HG02840 (cell line): ENCODE measurements at regions not wholly inside any gene's neighbourhood (a gene's known extent, or its start where the extent isn't known, plus 50 kb on each side); places are given as distances from the start of the nearest gene placed in this dataset.
"Not testable (repeated sequence)": the region's sequence is repeated elsewhere in the genome, so short reads cannot be mapped to it uniquely, and the experiment has no call there.

Experiments used
- ATAC-seq: cut with Tn5 transposase; IDR thresholded peaks from one replicate; pipeline ENCODE4 v1.9.1; 2021; ENCODE audit warnings: mild to moderate bottlenecking, moderate library complexity, moderate number of reproducible peaks; ENCODE audit not compliant: unreplicated experiment, low FRiP score

GRCh38 chr5:7072188-7072587 is 323.8 kb upstream of the ADCY2 start:
- ATAC-seq, result no peak

GRCh38 chr5:7073666-7074065 is 322.3 kb upstream of the ADCY2 start:
- ATAC-seq, result no peak

GRCh38 chr5:7074176-7074575 is 321.8 kb upstream of the ADCY2 start:
- no peak for ATAC-seq

DNA sequence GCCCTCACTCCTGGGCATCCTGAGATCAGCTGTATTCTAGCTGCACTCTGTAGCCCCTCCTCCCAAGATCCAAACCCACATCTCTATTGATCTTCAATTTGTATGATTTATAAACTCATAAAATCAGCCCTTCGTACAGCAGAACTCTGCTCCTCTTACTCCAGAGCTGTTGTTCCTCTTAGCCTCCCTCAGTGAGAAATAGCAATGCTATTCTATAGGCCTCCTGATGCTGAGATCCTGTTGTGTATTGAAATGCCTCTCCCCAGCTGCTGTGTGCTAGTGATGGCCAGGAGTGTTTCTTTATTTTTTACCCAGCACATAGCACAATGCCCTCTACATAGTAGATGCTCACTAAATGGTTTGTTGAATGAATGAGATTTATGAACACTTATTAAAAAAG is 320.5 kb upstream of the ADCY2 start:
- no peak for ATAC-seq

- ATAC-seq, result no peak
These were observed 317.8 kb upstream of the ADCY2 start for GRCh38 chr5:7078101-7078500.

GRCh38 chr5:7078901-7079300 is 317.0 kb upstream of the ADCY2 start:
- no peak for ATAC-seq

- ATAC-seq, result no peak
These were observed 315.4 kb upstream of the ADCY2 start for GRCh38 chr5:7080501-7080900.

GRCh38 chr5:7087719-7088297 is 308.1 kb upstream of the ADCY2 start:
- no peak for ATAC-seq

- no peak for ATAC-seq
These were observed 307.1 kb upstream of the ADCY2 start for GRCh38 chr5:7088849-7089248.

- no peak for ATAC-seq
These were observed 301.3 kb upstream of the ADCY2 start for GRCh38 chr5:7094626-7095025.

GRCh38 chr5:7096294-7096693 is 299.6 kb upstream of the ADCY2 start:
- no peak for ATAC-seq

GRCh38 chr5:7105358-7105757 is 290.6 kb upstream of the ADCY2 start:
- no peak for ATAC-seq

DNA sequence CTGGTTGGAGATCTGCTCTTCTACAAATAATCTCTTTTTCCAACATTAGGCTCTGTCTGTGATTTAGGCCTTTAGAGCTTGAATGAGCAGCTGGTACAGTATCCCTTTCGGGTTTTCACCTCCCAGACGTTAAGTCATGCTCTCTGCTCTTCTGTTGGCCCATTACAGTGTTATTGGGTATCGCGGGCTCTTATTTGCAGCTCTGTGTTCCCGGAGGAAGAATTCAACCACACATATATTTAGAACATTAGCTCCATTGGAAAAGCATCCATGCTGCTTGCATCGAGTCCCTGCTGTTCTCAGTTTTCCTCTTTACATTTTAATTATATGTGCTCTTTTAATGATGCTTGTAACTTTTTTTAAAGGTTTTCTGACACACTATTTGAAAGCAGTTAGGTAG is 278.0 kb upstream of the ADCY2 start:
- no peak for ATAC-seq

DNA sequence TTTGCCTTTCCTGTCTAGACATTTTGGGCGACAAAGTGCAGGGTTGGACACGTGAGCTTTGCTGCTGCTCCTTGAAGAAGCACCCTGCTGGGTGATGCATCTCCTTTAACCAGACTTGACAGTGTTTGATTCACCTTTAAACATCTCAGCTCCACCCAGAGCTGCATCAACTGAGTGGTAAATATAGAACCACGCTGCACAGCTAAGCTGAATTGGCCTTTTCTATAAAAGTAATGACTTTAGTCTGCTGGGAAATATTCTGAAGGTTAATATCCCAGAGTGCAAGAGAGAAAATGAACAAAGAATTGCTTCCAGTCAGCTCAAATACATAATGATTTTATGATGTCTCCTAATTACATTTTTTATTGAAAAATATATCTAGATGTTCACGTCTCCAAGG is 264.3 kb upstream of the ADCY2 start:
- no peak for ATAC-seq

DNA sequence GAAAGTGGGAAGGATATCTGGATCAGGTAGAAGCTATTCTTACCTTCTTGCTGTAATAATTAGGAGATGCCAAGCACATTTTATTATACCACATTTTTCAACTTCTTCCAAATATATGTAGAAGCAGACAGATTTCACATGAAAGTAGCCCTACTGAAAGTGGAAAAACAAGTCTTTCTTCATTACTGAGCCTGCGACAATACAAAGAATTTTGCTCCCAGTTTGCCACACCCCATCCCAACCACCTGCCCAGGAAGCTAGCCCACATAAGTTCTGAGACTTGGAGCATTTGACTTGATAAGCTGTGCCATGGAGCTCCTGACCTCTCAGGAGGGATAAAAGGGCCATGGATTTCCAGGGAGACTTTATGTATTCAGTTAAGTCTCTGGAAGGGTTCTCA is 249.1 kb upstream of the ADCY2 start:
- no peak for ATAC-seq

DNA sequence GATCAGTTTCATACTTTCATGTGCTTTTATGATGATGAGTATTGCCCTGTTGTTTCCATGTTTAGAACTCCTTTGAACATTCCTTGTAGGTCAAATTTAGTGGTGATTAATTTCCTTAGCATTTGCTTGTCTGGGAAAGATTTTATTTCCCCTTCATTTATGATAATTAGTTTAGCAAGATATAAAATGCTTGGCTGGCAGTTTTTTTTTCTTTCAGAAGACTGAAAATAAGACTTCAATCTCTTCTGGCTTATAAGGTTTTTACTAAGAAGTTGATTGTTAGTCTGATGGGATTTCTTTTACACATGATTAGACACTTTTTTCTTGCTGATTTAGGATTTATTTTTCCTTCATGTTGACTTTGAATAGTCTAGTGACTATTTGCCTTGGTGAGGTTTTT is 238.9 kb upstream of the ADCY2 start:
- no peak for ATAC-seq

DNA sequence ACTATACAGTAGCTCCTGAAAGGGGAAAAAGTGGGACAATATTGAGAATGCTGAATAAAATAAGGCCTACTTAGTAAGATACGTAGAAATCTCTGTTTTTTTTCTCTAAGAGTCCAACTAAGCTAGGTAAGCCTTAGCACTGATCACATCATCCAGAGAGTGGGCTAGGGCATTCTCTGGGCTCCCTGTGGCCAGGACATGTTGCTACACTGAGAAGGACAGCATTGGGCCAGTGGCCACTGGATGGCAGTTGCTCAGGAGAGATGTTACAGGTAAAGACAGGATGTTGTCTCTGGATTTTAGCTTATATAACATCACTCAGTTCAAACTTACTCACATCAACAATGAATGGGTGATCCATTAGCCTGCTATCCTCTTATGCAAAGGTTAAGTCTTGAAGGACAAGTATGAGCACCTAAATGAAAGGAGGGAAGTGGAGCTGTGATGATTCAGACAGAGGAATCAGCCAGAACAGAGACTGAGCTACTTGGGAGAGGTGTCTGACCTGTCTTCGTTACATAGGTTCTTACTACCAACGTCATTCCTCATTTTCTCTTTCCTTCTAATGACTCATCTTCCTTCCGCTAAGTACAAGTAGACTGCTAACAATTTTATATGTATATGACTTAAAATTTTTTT is 226.6 kb upstream of the ADCY2 start:
- no peak for ATAC-seq

DNA sequence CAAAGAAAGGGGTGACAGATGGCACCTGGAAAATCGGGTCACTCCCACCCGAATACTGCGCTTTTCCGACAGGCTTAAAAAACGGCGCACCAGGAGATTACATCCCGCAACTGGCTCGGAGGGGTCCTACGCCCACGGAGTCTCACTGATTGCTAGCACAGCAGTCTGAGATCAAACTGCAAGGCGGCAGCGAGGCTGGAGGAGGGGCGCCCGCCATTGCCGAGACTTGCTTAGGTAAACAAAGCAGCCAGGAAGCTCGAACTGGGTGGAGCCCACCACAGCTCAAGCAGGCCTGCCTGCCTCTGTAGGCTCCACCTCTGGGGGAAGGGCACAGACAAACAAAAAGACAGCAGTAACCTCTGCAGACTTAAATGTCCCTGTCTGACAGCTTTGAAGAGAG is 225.2 kb upstream of the ADCY2 start:
- ATAC-seq, result not testable (repeated sequence)

GRCh38 chr5:7179364-7179763 is 216.6 kb upstream of the ADCY2 start:
- no peak for ATAC-seq

GRCh38 chr5:7181841-7182240 is 214.1 kb upstream of the ADCY2 start:
- no peak for ATAC-seq

DNA sequence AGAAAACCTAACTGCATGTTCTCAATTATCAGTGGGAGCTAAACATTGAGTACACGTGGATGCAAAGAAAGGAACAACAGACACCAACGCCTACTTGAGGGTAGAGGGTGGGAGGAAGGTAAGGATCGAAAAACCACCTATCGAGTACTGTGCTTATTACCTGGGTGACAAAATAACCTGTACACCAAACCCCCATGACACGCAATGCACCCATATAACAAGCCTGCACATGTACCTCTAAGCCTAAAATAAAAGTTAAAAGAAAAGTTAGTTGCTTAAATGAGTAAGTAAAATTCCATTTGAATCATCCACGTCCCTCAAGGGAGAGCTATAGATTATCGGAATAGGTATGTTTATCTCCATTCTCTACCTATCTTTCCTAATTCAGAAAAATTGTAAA is 210.2 kb upstream of the ADCY2 start:
- no peak for ATAC-seq

- ATAC-seq, result no peak
These were observed 209.1 kb upstream of the ADCY2 start for GRCh38 chr5:7186818-7187217.
